ENCODE measurements at regions not wholly inside any gene's neighbourhood (a gene's known extent, or its start where the extent isn't known, plus 50 kb on each side); places are given as distances from the start of the nearest gene placed in this dataset.
"Not testable (repeated sequence)": the region's sequence is repeated elsewhere in the genome, so short reads cannot be mapped to it uniquely, and the experiment has no call there.

DNA sequence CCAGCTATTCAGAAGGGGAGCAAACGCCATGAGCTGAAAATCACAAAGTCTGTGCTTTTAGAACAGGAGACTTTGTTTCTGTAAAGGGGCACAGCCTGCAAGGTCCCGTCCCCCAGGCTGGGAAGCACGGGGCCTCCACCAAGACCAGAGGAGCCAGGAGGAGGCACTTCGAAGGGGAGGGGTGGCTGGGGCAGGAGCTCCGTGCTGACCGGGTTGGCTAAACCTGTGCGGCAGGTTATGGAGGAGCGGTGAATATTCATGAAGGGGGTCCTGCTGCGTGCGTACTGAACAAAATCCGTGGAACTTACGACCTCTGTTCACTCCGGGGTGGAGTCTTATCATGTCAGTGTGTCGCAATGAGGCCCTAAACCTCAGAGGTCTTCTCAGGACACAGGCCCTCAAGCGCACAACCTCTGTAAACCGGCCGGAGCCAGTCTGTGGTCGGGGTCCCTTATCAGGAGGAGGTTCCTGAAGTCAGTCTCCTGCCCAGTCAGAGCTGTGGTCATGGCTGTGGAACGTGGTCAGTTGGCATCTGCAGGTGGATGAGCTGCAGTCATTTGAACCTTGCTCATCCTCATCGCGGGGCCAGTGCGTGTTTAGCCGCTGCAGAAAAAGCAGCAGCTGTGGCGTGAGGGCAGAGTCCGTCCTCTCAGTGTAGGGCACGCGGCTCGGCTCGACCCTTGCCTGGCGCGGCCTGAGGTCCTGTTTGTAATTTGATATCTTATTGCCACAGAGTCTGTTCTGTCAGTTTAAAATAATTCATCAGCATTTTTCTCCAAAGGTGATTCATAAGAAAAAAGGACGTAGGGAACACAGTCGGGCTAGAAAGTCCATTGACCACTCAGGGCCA lies 5507.7 kb upstream of the TPTE start:
- H4K91ac ChIP-seq (ENCODE audit: low read depth, low read length, poor library complexity); H3K18ac ChIP-seq (ENCODE audit: low read length); H2AFZ ChIP-seq (ENCODE audit: low read length); H2BK15ac ChIP-seq (ENCODE audit: low read length); H3K9me3 ChIP-seq (replicated peaks in 1 of 2; ENCODE audit: control insufficient read depth in 2 of 2, insufficient read depth in 1 of 2, low read depth in 1 of 2, low read length in 2 of 2); H3K9ac ChIP-seq (ENCODE audit: low read depth, low read length, poor library complexity); H2BK12ac ChIP-seq (ENCODE audit: low read length); H3K14ac ChIP-seq (ENCODE audit: low read length); H3K27me3 ChIP-seq (ENCODE audit: control insufficient read depth in 3 of 3, insufficient read depth in 3 of 3, low read depth in 1 of 3, low read length in 3 of 3); H3K27ac ChIP-seq (replicated peaks; ENCODE audit: low read length); H3K4me1 ChIP-seq (ENCODE audit: control insufficient read depth in 2 of 2, insufficient read depth in 1 of 2, low read depth in 1 of 2, low read length in 2 of 2); H3K79me1 ChIP-seq (ENCODE audit: low read depth, low read length); H3K23ac ChIP-seq (ENCODE audit: low read depth, low read length, poor library complexity); H3K36me3 ChIP-seq (replicated peaks in 1 of 2; ENCODE audit: control insufficient read depth in 2 of 2, insufficient read depth in 2 of 2, low read length in 2 of 2); H2BK120ac ChIP-seq (ENCODE audit: low read depth, low read length); H3K4me3 ChIP-seq (ENCODE audit: low read length in 2 of 2); H2BK5ac ChIP-seq (ENCODE audit: low read length); H4K8ac ChIP-seq (ENCODE audit: low read depth, low read length); H3K4me2 ChIP-seq (ENCODE audit: insufficient read depth, low read length, poor library complexity, severe bottlenecking); DNase-seq (ENCODE audit: low spot score); H2AK5ac ChIP-seq (ENCODE audit: low read depth, low read length); H3K4ac ChIP-seq (ENCODE audit: low read length): not testable (repeated sequence)
- WGBS, 2 donors (ENCODE audit: extremely low coverage in 2 of 2, insufficient read length in 2 of 2, insufficient replicate concordance in 1 of 2): no CpG with 5 or more reads among the region's 33 CpGs

DNA sequence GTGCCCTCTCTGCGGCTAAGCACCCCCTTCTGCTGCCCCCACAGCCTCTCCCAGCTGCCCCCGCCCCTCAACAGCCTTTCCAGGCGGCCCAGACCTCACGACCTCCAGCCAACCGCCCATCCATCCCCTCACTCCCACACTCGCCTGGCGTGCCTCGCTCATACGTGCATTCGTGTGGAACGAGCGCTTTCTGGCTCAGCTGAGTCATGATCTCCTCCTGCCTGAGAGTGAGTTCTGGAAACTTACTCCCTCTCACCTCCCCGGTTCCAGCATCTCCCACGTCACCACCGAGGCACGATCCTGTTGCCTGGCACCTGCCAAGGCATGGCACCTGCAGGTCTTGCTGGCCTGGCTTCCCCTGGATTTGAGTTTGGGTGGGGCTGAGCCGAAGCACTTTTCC lies 5506.2 kb upstream of the TPTE start:
- no CpG with 5 or more reads among the region's 17 CpGs for WGBS, 2 donors (ENCODE audit: extremely low coverage in 2 of 2, insufficient read length in 2 of 2, insufficient replicate concordance in 1 of 2)
- H3K4ac ChIP-seq (ENCODE audit: low read length): not testable (repeated sequence)

DNA sequence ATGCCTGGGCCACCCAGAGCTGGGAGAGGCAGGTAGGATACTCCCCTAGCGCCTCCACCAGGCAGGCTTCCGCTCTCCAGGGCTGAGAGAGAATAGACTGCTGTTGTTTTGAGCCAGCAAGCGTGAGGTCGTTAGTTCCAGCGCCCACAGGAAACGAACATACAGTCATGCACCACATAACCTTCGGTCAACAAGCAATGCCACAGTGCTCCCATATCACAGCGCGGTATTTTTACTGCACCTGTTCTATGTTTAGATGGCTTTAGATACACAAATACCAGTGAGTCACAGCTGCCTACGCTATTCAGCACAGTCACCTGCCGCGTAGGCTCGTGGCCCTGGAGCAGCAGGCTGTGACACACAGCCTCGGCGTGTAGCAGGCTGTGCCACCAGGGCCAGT lies 5502.3 kb upstream of the TPTE start:
- not testable (repeated sequence) for H4K8ac ChIP-seq (ENCODE audit: low read depth, low read length); H3K36me3 ChIP-seq (replicated peaks in 1 of 2; ENCODE audit: control insufficient read depth in 2 of 2, insufficient read depth in 2 of 2, low read length in 2 of 2); H3K4me2 ChIP-seq (ENCODE audit: insufficient read depth, low read length, poor library complexity, severe bottlenecking); H3K14ac ChIP-seq (ENCODE audit: low read length); H3K9me3 ChIP-seq (replicated peaks in 1 of 2; ENCODE audit: control insufficient read depth in 2 of 2, insufficient read depth in 1 of 2, low read depth in 1 of 2, low read length in 2 of 2); H2BK15ac ChIP-seq (ENCODE audit: low read length); H3K4me3 ChIP-seq (ENCODE audit: low read length in 2 of 2); H2AK5ac ChIP-seq (ENCODE audit: low read depth, low read length); H4K91ac ChIP-seq (ENCODE audit: low read depth, low read length, poor library complexity); H3K4me1 ChIP-seq (ENCODE audit: control insufficient read depth in 2 of 2, insufficient read depth in 1 of 2, low read depth in 1 of 2, low read length in 2 of 2); H2BK12ac ChIP-seq (ENCODE audit: low read length); H3K23ac ChIP-seq (ENCODE audit: low read depth, low read length, poor library complexity); DNase-seq (ENCODE audit: low spot score); H3K79me1 ChIP-seq (ENCODE audit: low read depth, low read length); H3K4ac ChIP-seq (ENCODE audit: low read length); H3K9ac ChIP-seq (ENCODE audit: low read depth, low read length, poor library complexity); H2AFZ ChIP-seq (ENCODE audit: low read length); H3K27ac ChIP-seq (replicated peaks; ENCODE audit: low read length); H2BK120ac ChIP-seq (ENCODE audit: low read depth, low read length); H3K18ac ChIP-seq (ENCODE audit: low read length); H2BK5ac ChIP-seq (ENCODE audit: low read length); H3K27me3 ChIP-seq (ENCODE audit: control insufficient read depth in 3 of 3, insufficient read depth in 3 of 3, low read depth in 1 of 3, low read length in 3 of 3)
- WGBS, 2 donors (ENCODE audit: extremely low coverage in 2 of 2, insufficient read length in 2 of 2, insufficient replicate concordance in 1 of 2): no CpG with 5 or more reads among the region's 15 CpGs

More for the DNA sequence above, 5506.2 kb upstream of the TPTE start:
- not testable (repeated sequence) for H2BK5ac ChIP-seq (ENCODE audit: low read length); H3K14ac ChIP-seq (ENCODE audit: low read length); H4K91ac ChIP-seq (ENCODE audit: low read depth, low read length, poor library complexity); H2BK15ac ChIP-seq (ENCODE audit: low read length); DNase-seq (ENCODE audit: low spot score); H4K8ac ChIP-seq (ENCODE audit: low read depth, low read length); H2BK12ac ChIP-seq (ENCODE audit: low read length); H2AK5ac ChIP-seq (ENCODE audit: low read depth, low read length); H3K9me3 ChIP-seq (replicated peaks in 1 of 2; ENCODE audit: control insufficient read depth in 2 of 2, insufficient read depth in 1 of 2, low read depth in 1 of 2, low read length in 2 of 2); H3K18ac ChIP-seq (ENCODE audit: low read length); H3K4me3 ChIP-seq (ENCODE audit: low read length in 2 of 2); H2BK120ac ChIP-seq (ENCODE audit: low read depth, low read length); H3K4me2 ChIP-seq (ENCODE audit: insufficient read depth, low read length, poor library complexity, severe bottlenecking); H2AFZ ChIP-seq (ENCODE audit: low read length); H3K79me1 ChIP-seq (ENCODE audit: low read depth, low read length); H3K27ac ChIP-seq (replicated peaks; ENCODE audit: low read length); H3K23ac ChIP-seq (ENCODE audit: low read depth, low read length, poor library complexity); H3K4me1 ChIP-seq (ENCODE audit: control insufficient read depth in 2 of 2, insufficient read depth in 1 of 2, low read depth in 1 of 2, low read length in 2 of 2); H3K36me3 ChIP-seq (replicated peaks in 1 of 2; ENCODE audit: control insufficient read depth in 2 of 2, insufficient read depth in 2 of 2, low read length in 2 of 2); H3K9ac ChIP-seq (ENCODE audit: low read depth, low read length, poor library complexity); H3K27me3 ChIP-seq (ENCODE audit: control insufficient read depth in 3 of 3, insufficient read depth in 3 of 3, low read depth in 1 of 3, low read length in 3 of 3)

DNA sequence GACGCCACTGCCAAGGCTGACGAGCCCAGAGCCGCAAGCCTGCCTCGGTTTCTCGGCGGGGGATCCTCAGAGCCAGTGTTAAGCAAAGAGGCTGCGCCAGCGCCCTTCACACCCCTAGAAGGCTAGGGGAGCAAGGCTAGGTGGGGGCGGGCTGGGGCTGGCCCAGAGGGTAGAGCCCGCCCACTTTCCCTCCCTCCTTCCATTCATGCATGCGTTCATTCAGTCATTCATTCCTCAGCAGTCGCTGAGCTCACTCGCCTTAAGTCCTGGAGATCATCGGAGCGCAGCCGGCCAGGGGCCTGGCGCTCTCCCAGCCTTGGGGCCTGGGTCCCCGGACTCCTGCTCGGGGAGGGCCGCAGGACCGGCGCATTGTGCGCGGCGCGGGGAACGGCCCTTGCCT lies 5499.6 kb upstream of the TPTE start:
- not testable (repeated sequence) for H3K14ac ChIP-seq (ENCODE audit: low read length); H3K27me3 ChIP-seq (ENCODE audit: control insufficient read depth in 3 of 3, insufficient read depth in 3 of 3, low read depth in 1 of 3, low read length in 3 of 3); H4K91ac ChIP-seq (ENCODE audit: low read depth, low read length, poor library complexity); H3K4me2 ChIP-seq (ENCODE audit: insufficient read depth, low read length, poor library complexity, severe bottlenecking); H3K79me1 ChIP-seq (ENCODE audit: low read depth, low read length); H2BK120ac ChIP-seq (ENCODE audit: low read depth, low read length); H3K9me3 ChIP-seq (replicated peaks in 1 of 2; ENCODE audit: control insufficient read depth in 2 of 2, insufficient read depth in 1 of 2, low read depth in 1 of 2, low read length in 2 of 2); H2BK5ac ChIP-seq (ENCODE audit: low read length); H3K18ac ChIP-seq (ENCODE audit: low read length); H3K4ac ChIP-seq (ENCODE audit: low read length); H2BK12ac ChIP-seq (ENCODE audit: low read length); H3K27ac ChIP-seq (replicated peaks; ENCODE audit: low read length); DNase-seq (ENCODE audit: low spot score); H3K23ac ChIP-seq (ENCODE audit: low read depth, low read length, poor library complexity); H3K4me3 ChIP-seq (ENCODE audit: low read length in 2 of 2); H3K36me3 ChIP-seq (replicated peaks in 1 of 2; ENCODE audit: control insufficient read depth in 2 of 2, insufficient read depth in 2 of 2, low read length in 2 of 2); H3K9ac ChIP-seq (ENCODE audit: low read depth, low read length, poor library complexity); H2BK15ac ChIP-seq (ENCODE audit: low read length); H4K8ac ChIP-seq (ENCODE audit: low read depth, low read length); H3K4me1 ChIP-seq (ENCODE audit: control insufficient read depth in 2 of 2, insufficient read depth in 1 of 2, low read depth in 1 of 2, low read length in 2 of 2); H2AFZ ChIP-seq (ENCODE audit: low read length); H2AK5ac ChIP-seq (ENCODE audit: low read depth, low read length)
- no CpG with 5 or more reads among the region's 27 CpGs for WGBS, 2 donors (ENCODE audit: extremely low coverage in 2 of 2, insufficient read length in 2 of 2, insufficient replicate concordance in 1 of 2)

Data from neuronal stem cell (in vitro differentiated cells).